ENCODE measurements at regions not wholly inside any gene's neighbourhood (a gene's known extent, or its start where the extent isn't known, plus 50 kb on each side); places are given as distances from the start of the nearest gene placed in this dataset.
"Not testable (repeated sequence)": the region's sequence is repeated elsewhere in the genome, so short reads cannot be mapped to it uniquely, and the experiment has no call there.

- DNase-seq (ENCODE audit: low spot score in 2 of 2), result no peak
- intact Hi-C loops (cut with DNase I; ENCODE audit: low total_unique reads), result no loop called here
- 71 to 73% methylated on average over 4 of the region's 4 CpGs for WGBS, 2 donors
Measured at GRCh38 chr3:34159613-34160420, 361.4 kb downstream of the PDCD6IP start.

GRCh38 chr3:34169636-34170035 is 371.2 kb downstream of the PDCD6IP start:
- WGBS, 2 donors, result 92 to 93% methylated on average over 8 of the region's 8 CpGs
- H3K4me3 ChIP-seq (ENCODE audit: low read depth, poor library complexity, severe bottlenecking); DNase-seq (ENCODE audit: low spot score in 2 of 2); intact Hi-C loops (cut with DNase I; ENCODE audit: low total_unique reads): not testable (repeated sequence)

More at GRCh38 chr3:34159613-34160420, 361.4 kb downstream of the PDCD6IP start:
- H3K4me3 ChIP-seq (ENCODE audit: low read depth, poor library complexity, severe bottlenecking), result no peak overlapping the region
- no peak for TF ChIP-seq CTCF (IDR thresholded peaks at IDR 0.05)
- TF ChIP-seq POLR2A (IDR thresholded peaks at IDR 0.05), result no peak

- H3K4me3 ChIP-seq (ENCODE audit: low read depth, poor library complexity, severe bottlenecking), result no peak overlapping the region
- TF ChIP-seq POLR2A (IDR thresholded peaks at IDR 0.05), result no peak
- no peak for TF ChIP-seq CTCF (IDR thresholded peaks at IDR 0.05)
- intact Hi-C loops (cut with DNase I; ENCODE audit: low total_unique reads), result no loop called here
- no peak for DNase-seq (ENCODE audit: low spot score in 2 of 2)
Measured at GRCh38 chr3:34174740-34175139, 376.3 kb downstream of the PDCD6IP start.

GRCh38 chr3:34175636-34176176 is 377.3 kb downstream of the PDCD6IP start:
- intact Hi-C loops (cut with DNase I; ENCODE audit: low total_unique reads), result no loop called here
- DNase-seq (ENCODE audit: low spot score in 2 of 2), result no peak
- no peak overlapping the region for H3K4me3 ChIP-seq (ENCODE audit: low read depth, poor library complexity, severe bottlenecking)
- TF ChIP-seq CTCF (IDR thresholded peaks at IDR 0.05) (no peak), POLR2A (IDR thresholded peaks at IDR 0.05) (no peak)
- 68 to 87% methylated on average over 2 of the region's 2 CpGs for WGBS, 2 donors

- TF ChIP-seq POLR2A (IDR thresholded peaks at IDR 0.05) (no peak), CTCF (IDR thresholded peaks at IDR 0.05) (no peak)
- DNase-seq (ENCODE audit: low spot score in 2 of 2), result no peak
- no peak overlapping the region for H3K4me3 ChIP-seq (ENCODE audit: low read depth, poor library complexity, severe bottlenecking)
- intact Hi-C loops (cut with DNase I; ENCODE audit: low total_unique reads), result no loop called here
Measured at GRCh38 chr3:34176723-34177122, 378.3 kb downstream of the PDCD6IP start.

- 85 to 90% methylated on average over 2 of the region's 2 CpGs for WGBS, 2 donors
- no peak for DNase-seq (ENCODE audit: low spot score in 2 of 2)
- intact Hi-C loops (cut with DNase I; ENCODE audit: low total_unique reads), result no loop called here
- TF ChIP-seq CTCF (IDR thresholded peaks at IDR 0.05) (no peak), POLR2A (IDR thresholded peaks at IDR 0.05) (no peak)
- no peak overlapping the region for H3K4me3 ChIP-seq (ENCODE audit: low read depth, poor library complexity, severe bottlenecking)
Measured at GRCh38 chr3:34178415-34178814, 380.0 kb downstream of the PDCD6IP start.

All from lower leg skin (tissue), 4 donors.